ENCODE measurements at regions not wholly inside any gene's neighbourhood (a gene's known extent, or its start where the extent isn't known, plus 50 kb on each side); places are given as distances from the start of the nearest gene placed in this dataset.

- TF ChIP-seq EZH2 (IDR thresholded peaks at IDR 0.05; ENCODE audit: borderline replicate concordance, insufficient read depth, low read length, poor library complexity, severe bottlenecking) (no peak), TAF1 (IDR thresholded peaks at IDR 0.05; ENCODE audit: low read depth) (no peak), REST (IDR thresholded peaks at IDR 0.05; ENCODE audit: borderline replicate concordance) (no peak)
These were observed 66.1 kb upstream of the PRB2 start for GRCh38 chr12:11461433-11461832.
